Fibroblast of pulmonary artery (primary cell): ENCODE measurements at regions not wholly inside any gene's neighbourhood (a gene's known extent, or its start where the extent isn't known, plus 50 kb on each side); places are given as distances from the start of the nearest gene placed in this dataset.

Source experiments
- DNase-seq: peaks from one replicate; pipeline ENCODE4 v3.0.0-alpha.2; 2010; ENCODE audit warnings: low read depth
- H3K4me3 ChIP-seq: replicated peaks from 2 replicates; pipeline ENCODE4 v1.5.1; 2011; ENCODE audit warnings: low read depth, mild to moderate bottlenecking, control low read depth, low read length, moderate library complexity
- TF ChIP-seq, protein P1 (sequence below): IDR thresholded peaks from 2 replicates; pipeline ENCODE4 v1.5.1; 2011; ENCODE audit warnings: mild to moderate bottlenecking, control low read depth, low read length, inconsistent platforms; ENCODE audit errors: missing control alignments

- no peak overlapping the region for H3K4me3 ChIP-seq
- TF ChIP-seq, protein P1, sequence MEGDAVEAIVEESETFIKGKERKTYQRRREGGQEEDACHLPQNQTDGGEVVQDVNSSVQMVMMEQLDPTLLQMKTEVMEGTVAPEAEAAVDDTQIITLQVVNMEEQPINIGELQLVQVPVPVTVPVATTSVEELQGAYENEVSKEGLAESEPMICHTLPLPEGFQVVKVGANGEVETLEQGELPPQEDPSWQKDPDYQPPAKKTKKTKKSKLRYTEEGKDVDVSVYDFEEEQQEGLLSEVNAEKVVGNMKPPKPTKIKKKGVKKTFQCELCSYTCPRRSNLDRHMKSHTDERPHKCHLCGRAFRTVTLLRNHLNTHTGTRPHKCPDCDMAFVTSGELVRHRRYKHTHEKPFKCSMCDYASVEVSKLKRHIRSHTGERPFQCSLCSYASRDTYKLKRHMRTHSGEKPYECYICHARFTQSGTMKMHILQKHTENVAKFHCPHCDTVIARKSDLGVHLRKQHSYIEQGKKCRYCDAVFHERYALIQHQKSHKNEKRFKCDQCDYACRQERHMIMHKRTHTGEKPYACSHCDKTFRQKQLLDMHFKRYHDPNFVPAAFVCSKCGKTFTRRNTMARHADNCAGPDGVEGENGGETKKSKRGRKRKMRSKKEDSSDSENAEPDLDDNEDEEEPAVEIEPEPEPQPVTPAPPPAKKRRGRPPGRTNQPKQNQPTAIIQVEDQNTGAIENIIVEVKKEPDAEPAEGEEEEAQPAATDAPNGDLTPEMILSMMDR, result no peak
- DNase-seq, result no peak
Observed at GRCh38 chr5:54740141-54740540, 222.6 kb downstream of the SNX18 start.

DNA sequence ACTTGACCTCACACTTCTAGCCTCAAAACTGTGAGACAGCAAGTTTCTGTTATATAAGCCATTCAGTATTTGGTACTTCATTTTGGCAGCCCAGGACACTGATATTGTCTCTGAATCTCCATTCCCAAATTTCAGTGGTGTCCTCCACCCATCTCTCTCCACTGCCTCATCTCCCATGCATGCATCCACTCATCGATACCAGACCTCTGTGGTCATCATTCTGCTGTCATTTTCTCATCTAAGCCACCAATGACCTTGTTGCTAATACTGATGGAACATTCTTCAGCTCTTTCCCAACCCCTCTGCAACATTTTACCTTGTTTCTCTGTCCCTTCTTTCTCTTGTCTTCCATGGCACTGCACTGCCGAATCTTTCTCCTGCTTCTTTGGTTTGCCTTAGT is 221.8 kb downstream of the SNX18 start:
- TF ChIP-seq, protein P1, result no peak
- no peak overlapping the region for H3K4me3 ChIP-seq
- DNase-seq, result no peak

- H3K4me3 ChIP-seq, result no peak overlapping the region
- no peak for DNase-seq
- TF ChIP-seq, protein P1, result no peak
Observed at GRCh38 chr5:54738973-54739367, 221.4 kb downstream of the SNX18 start.

GRCh38 chr5:54738118-54738972 is 220.8 kb downstream of the SNX18 start:
- no peak overlapping the region for H3K4me3 ChIP-seq
- DNase-seq, result peak; percentile 46
- TF ChIP-seq, protein P1, result no peak

- no peak for DNase-seq
- TF ChIP-seq, protein P1, result no peak
- H3K4me3 ChIP-seq, result no peak overlapping the region
Observed at GRCh38 chr5:54736003-54736797, 218.6 kb downstream of the SNX18 start.

DNA sequence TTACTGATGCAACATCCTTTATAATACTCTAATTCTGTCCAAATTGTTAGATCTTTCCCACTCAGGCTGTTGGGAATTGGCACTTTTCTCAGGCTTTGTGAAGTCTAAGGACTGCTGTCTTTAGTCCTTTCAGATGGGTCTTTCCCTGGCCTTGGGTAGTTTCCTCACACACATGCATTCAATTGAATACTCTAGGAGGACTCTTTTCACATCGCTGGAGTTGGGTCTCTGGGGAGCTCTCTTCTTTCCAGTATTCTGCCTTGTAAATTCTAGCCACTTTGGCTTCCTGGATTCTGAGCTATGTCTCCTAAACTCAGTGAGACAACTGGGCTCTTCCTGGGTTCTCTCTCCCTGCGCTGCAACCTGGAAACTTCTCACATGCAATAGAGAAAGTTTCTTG is 215.5 kb downstream of the SNX18 start:
- DNase-seq, result no peak
- TF ChIP-seq, protein P1, result no peak
- H3K4me3 ChIP-seq, result no peak overlapping the region
